Testis (tissue), 2 donors: ENCODE measurements at regions not wholly inside any gene's neighbourhood (a gene's known extent, or its start where the extent isn't known, plus 50 kb on each side); places are given as distances from the start of the nearest gene placed in this dataset.

Experiments
- CTCF ChIP-seq, 3 experiments: fragments of 450-650 bp in 2 of 3; fragments of 200-600 bp in 1 of 3; sonication (generic) in 1 of 3; IDR thresholded peaks; one replicate each; pipeline ENCODE4 v1.5.1; 2016 to 2019; ENCODE audit warnings: antibody characterized with exemption in 3 of 3, mild to moderate bottlenecking in 2 of 3, moderate library complexity in 1 of 3
- POLR2A ChIP-seq: fragments of 450-650 bp; IDR thresholded peaks from one replicate; pipeline ENCODE4 v1.6.1; 2017; ENCODE audit warnings: antibody characterized with exemption, mild to moderate bottlenecking, moderate library complexity

DNA sequence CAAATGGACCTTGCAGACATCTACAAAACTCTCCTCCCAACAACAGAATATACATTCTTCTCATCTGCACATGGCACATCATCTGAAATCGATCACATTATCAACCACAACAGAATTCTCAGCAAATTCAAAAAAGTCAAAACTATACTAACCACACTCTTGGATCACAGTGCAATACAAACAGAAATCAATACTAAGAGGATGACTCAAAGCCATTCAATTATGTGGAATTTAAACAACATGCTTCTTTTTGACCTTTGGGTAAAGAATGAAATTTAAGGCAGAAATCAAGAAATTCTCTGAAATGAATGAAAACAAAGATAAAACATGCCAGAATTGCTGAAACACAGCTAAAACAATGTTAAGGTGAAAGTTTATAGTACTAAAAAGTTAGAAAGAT lies 358.1 kb downstream of the NSUN3 start:
- TF ChIP-seq CTCF (IDR thresholded peaks at IDR 0.05) (no peak), POLR2A (no peak)
